ENCODE measurements at regions not wholly inside any gene's neighbourhood (a gene's known extent, or its start where the extent isn't known, plus 50 kb on each side); places are given as distances from the start of the nearest gene placed in this dataset.

DNA sequence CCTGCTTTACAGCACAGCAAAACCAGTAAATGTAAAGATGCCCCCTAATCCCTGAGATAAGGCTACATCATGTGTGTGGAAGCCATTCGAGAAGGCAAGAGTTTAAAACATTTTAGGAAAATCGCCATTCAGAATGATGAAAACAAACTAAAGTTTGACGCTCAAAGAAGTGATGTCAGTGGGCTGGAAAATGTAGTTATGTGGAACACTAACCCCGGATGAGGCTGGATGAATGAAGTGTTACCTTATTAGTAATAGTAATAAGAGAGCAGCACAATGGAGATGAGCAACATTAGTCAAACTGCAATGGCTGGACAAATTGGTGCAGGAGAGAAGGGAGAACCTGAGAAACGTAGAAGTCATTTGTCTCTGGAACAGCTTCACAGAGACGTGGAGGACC is 130.7 kb upstream of the ARID1B start:
- no peak for TF ChIP-seq RAD21 (IDR thresholded peaks at IDR 0.05; ENCODE audit: low read depth)
- TF ChIP-seq, protein P1, sequence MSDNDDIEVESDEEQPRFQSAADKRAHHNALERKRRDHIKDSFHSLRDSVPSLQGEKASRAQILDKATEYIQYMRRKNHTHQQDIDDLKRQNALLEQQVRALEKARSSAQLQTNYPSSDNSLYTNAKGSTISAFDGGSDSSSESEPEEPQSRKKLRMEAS (IDR thresholded peaks at IDR 0.05), result no peak
- TF ChIP-seq, protein P2, sequence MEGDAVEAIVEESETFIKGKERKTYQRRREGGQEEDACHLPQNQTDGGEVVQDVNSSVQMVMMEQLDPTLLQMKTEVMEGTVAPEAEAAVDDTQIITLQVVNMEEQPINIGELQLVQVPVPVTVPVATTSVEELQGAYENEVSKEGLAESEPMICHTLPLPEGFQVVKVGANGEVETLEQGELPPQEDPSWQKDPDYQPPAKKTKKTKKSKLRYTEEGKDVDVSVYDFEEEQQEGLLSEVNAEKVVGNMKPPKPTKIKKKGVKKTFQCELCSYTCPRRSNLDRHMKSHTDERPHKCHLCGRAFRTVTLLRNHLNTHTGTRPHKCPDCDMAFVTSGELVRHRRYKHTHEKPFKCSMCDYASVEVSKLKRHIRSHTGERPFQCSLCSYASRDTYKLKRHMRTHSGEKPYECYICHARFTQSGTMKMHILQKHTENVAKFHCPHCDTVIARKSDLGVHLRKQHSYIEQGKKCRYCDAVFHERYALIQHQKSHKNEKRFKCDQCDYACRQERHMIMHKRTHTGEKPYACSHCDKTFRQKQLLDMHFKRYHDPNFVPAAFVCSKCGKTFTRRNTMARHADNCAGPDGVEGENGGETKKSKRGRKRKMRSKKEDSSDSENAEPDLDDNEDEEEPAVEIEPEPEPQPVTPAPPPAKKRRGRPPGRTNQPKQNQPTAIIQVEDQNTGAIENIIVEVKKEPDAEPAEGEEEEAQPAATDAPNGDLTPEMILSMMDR (IDR thresholded peaks at IDR 0.05 in 2 of 3, conservative IDR thresholded peaks at IDR 0.05 in 1 of 3; ENCODE audit: borderline replicate concordance in 1 of 3, insufficient read depth in 1 of 3, low read depth in 2 of 3, low read length in 2 of 3), result no peak
- no peak for TF ChIP-seq JUND (IDR thresholded peaks at IDR 0.05)
- no peak for TF ChIP-seq POLR2AphosphoS5 (IDR thresholded peaks at IDR 0.05; ENCODE audit: low read depth, low read length)
